H9 (cell line): ENCODE measurements at regions not wholly inside any gene's neighbourhood (a gene's known extent, or its start where the extent isn't known, plus 50 kb on each side); places are given as distances from the start of the nearest gene placed in this dataset.

ENCODE experiments used
- DNase-seq: peaks from one replicate; pipeline ENCODE4 v3.0.0-alpha.2; 2017
- H2AFZ ChIP-seq: one replicate; pipeline ENCODE4 v1.6.1; 2013; ENCODE audit warnings: mild to moderate bottlenecking, low read length, control low read depth, moderate library complexity
- H2AK5ac ChIP-seq: 2 replicates; pipeline ENCODE4 v1.6.1; 2013; ENCODE audit warnings: low read length, control low read depth, mixed read lengths; ENCODE audit not compliant: insufficient read length
- H2BK120ac ChIP-seq: one replicate; pipeline ENCODE4 v1.6.1; 2013; ENCODE audit warnings: low read depth, mild to moderate bottlenecking, low read length, control low read depth, inconsistent platforms; ENCODE audit not compliant: poor library complexity, severe bottlenecking
- H2BK12ac ChIP-seq: 2 replicates; pipeline ENCODE4 v1.6.1; 2013; ENCODE audit warnings: low read length, control low read depth, mixed read lengths, low read depth; ENCODE audit not compliant: insufficient read length
- H2BK15ac ChIP-seq: 2 replicates; pipeline ENCODE4 v1.6.1; 2013; ENCODE audit warnings: low read depth, low read length, control low read depth
- H2BK20ac ChIP-seq: one replicate; pipeline ENCODE4 v1.6.1; 2013; ENCODE audit warnings: low read depth, mild to moderate bottlenecking, low read length, control low read depth, inconsistent platforms; ENCODE audit not compliant: poor library complexity, severe bottlenecking
- H2BK5ac ChIP-seq: 2 replicates; pipeline ENCODE4 v1.6.1; 2013; ENCODE audit warnings: low read length, control low read depth, mixed read lengths; ENCODE audit not compliant: insufficient read length
- H3K14ac ChIP-seq: 2 replicates; pipeline ENCODE4 v1.6.1; 2013; ENCODE audit warnings: low read length, control low read depth; ENCODE audit not compliant: insufficient read depth
- H3K18ac ChIP-seq: 2 replicates; pipeline ENCODE4 v1.6.1; 2013; ENCODE audit warnings: low read depth, mild to moderate bottlenecking, mixed read lengths, low read length, control low read depth; ENCODE audit not compliant: insufficient read length
- H3K23ac ChIP-seq: 2 replicates; pipeline ENCODE4 v1.6.1; 2013; ENCODE audit warnings: low read length, control low read depth, mixed read lengths, low read depth; ENCODE audit not compliant: insufficient read length
- H3K23me2 ChIP-seq: 2 replicates; pipeline ENCODE4 v1.6.1; 2013; ENCODE audit warnings: low read depth, mild to moderate bottlenecking, mixed read lengths, low read length, control low read depth; ENCODE audit not compliant: insufficient read length, poor library complexity, severe bottlenecking
- H3K27ac ChIP-seq: 2 replicates; pipeline ENCODE4 v1.5.1; 2013; ENCODE audit warnings: low read length, control low read depth, mixed read lengths, low read depth; ENCODE audit not compliant: insufficient read length
- H3K27me3 ChIP-seq: 2 replicates; pipeline ENCODE4 v1.6.1; 2013; ENCODE audit warnings: low read length, control low read depth, inconsistent platforms; ENCODE audit not compliant: insufficient read depth
- H3K4ac ChIP-seq: 2 replicates; pipeline ENCODE4 v1.6.1; 2013; ENCODE audit warnings: low read depth, mild to moderate bottlenecking, control low read depth, inconsistent platforms, low read length, moderate library complexity
- H3K4me1 ChIP-seq: 2 replicates; pipeline ENCODE4 v1.6.1; 2013; ENCODE audit warnings: low read length, control low read depth, inconsistent platforms; ENCODE audit not compliant: insufficient read depth
- H3K4me2 ChIP-seq: 2 replicates; pipeline ENCODE4 v1.6.1; 2013; ENCODE audit warnings: low read length, control low read depth, mixed read lengths; ENCODE audit not compliant: insufficient read length, insufficient read depth
- H3K56ac ChIP-seq: 2 replicates; pipeline ENCODE4 v1.6.1; 2013; ENCODE audit warnings: low read depth, mild to moderate bottlenecking, mixed read lengths, low read length, control low read depth; ENCODE audit not compliant: insufficient read length
- H3K79me1 ChIP-seq: 2 replicates; pipeline ENCODE4 v1.6.1; 2013; ENCODE audit warnings: low read depth, mild to moderate bottlenecking, moderate library complexity, low read length, control low read depth, inconsistent platforms; ENCODE audit not compliant: insufficient read depth, poor library complexity, severe bottlenecking
- H3K79me2 ChIP-seq: 2 replicates; pipeline ENCODE4 v1.6.1; 2013; ENCODE audit warnings: low read length, control low read depth, inconsistent platforms; ENCODE audit not compliant: insufficient read depth
- H3K9ac ChIP-seq: 2 replicates; pipeline ENCODE4 v1.6.1; 2013; ENCODE audit warnings: low read length, control low read depth, mixed read lengths; ENCODE audit not compliant: insufficient read length; ENCODE audit errors: extremely low read depth
- H3K9me3 ChIP-seq: one replicate; pipeline ENCODE4 v1.6.1; 2013; ENCODE audit warnings: low read depth, low read length, inconsistent platforms; ENCODE audit not compliant: control insufficient read depth
- H3T11ph ChIP-seq: one replicate; pipeline ENCODE4 v1.6.1; 2013; ENCODE audit warnings: mild to moderate bottlenecking, low read length, control low read depth, inconsistent platforms
- H4K20me1 ChIP-seq: one replicate; pipeline ENCODE4 v1.6.1; 2013; ENCODE audit not compliant: control insufficient read depth, insufficient read length, insufficient read depth
- H4K5ac ChIP-seq: 2 replicates; pipeline ENCODE4 v1.6.1; 2013; ENCODE audit warnings: low read depth, mild to moderate bottlenecking, mixed read lengths, low read length, control low read depth; ENCODE audit not compliant: insufficient read length
- H4K8ac ChIP-seq: replicated peaks from 2 replicates; pipeline ENCODE4 v1.6.1; 2013; ENCODE audit warnings: low read length, control low read depth, mixed read lengths, low read depth; ENCODE audit not compliant: insufficient read length
- H4K91ac ChIP-seq: 2 replicates; pipeline ENCODE4 v1.6.1; 2013; ENCODE audit warnings: low read depth, mild to moderate bottlenecking, moderate library complexity, mixed read lengths, low read length, control low read depth; ENCODE audit not compliant: insufficient read length
- H3K27ac Mint-ChIP-seq, 3 experiments: 2 replicates in 2 of 3; 3 replicates in 1 of 3; pipeline ENCODE4 v1.8.0; 2020 to 2021; ENCODE audit warnings: mixed read lengths in 3 of 3, mild to moderate bottlenecking in 1 of 3, moderate library complexity in 1 of 3
- H3K27me3 Mint-ChIP-seq: 2 replicates; pipeline ENCODE4 v1.8.0; 2021; ENCODE audit warnings: low read depth, mild to moderate bottlenecking, moderate library complexity, mixed read lengths
- H3K36me3 Mint-ChIP-seq, 3 experiments: 2 replicates in 2 of 3; 3 replicates in 1 of 3; pipeline ENCODE4 v1.8.0; 2020 to 2021; ENCODE audit warnings: low read depth in 3 of 3, mixed read lengths in 3 of 3; ENCODE audit not compliant: insufficient read depth in 1 of 3
- H3K4me1 Mint-ChIP-seq, 2 experiments: 2 replicates each; pipeline ENCODE4 v1.8.0; 2020; ENCODE audit warnings: mixed read lengths in 2 of 2
- H3K4me3 Mint-ChIP-seq, 2 experiments: 2 replicates in 1 of 2; 3 replicates in 1 of 2; pipeline ENCODE4 v1.8.0; 2020 to 2021; ENCODE audit warnings: mild to moderate bottlenecking in 2 of 2, mixed read lengths in 2 of 2, moderate library complexity in 1 of 2
- H3K9me3 Mint-ChIP-seq, 2 experiments: 2 replicates in 1 of 2; 3 replicates in 1 of 2; pipeline ENCODE4 v1.8.0; 2020; ENCODE audit warnings: mild to moderate bottlenecking in 2 of 2, mixed read lengths in 2 of 2, moderate library complexity in 1 of 2
- CTCF ChIP-seq: fragments of 200-600 bp; sonication (generic); conservative IDR thresholded peaks from 3 replicates; pipeline ENCODE4 v1.8.0; 2021; ENCODE audit warnings: antibody characterized with exemption, mild to moderate bottlenecking
- whole genome bisulfite sequencing: extraction: QIAGEN DNeasy Blood & Tissue Kit; methylation state at CpG from one replicate; pipeline ENCODE4 v1.1.7; 2013; ENCODE audit warnings: missing lambda C conversion rate, low lambda C conversion rate, mixed read lengths; ENCODE audit not compliant: insufficient read length; ENCODE audit errors: extremely low coverage; 5-methylcytosine and 5-hydroxymethylcytosine counted together

DNA sequence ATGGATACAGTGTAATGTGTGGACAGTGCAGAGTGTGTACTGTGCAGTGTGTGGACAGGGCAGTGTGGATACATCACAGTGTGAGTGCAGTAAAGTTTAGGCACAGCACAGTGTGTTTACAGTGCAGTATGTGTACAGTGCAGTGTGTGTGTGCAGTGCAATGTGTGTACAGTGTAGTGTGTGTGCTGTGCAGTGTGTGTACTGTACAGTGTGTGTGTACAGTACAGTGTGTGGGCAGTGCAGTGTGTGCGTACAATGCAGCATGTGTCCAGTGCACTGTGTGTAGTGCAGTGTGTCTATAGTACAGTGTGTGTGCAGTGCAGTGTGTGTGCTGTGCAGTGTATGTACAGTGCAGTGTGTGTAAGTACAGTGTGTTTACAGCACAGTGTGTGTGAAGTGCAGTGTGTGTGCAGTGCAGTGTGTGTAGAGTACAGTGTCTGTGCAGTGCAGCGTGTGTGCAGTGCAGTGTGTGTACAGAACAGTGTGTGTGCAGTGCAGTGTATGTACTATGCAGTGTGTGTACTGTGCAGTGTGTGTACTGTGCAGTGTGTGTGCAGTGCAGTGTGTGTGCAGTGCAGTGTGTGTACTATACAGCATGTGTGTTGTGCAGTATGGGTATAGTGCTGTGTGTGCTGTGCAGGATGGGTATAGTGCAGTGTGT is 385.2 kb downstream of the KIF16B start:
- H3K4me3 Mint-ChIP-seq = no peak overlapping the region
- Histone ChIP-seq H3K27me3 (no peaks in the 10 kb centered on the region), H3K79me2 (no peaks in the 10 kb centered on the region)

More for the DNA sequence above, 385.2 kb downstream of the KIF16B start:
- H3K27ac ChIP-seq = no peak overlapping the region
- no peak overlapping the region for H3K14ac ChIP-seq
- Mint-ChIP-seq H3K27ac (no peak overlapping the region), H3K9me3 (peaks cover 0 to 3% of the 10 kb centered on the region in 2 experiments; a peak in 1 of 5 replicates), H3K4me1 (peaks cover 6 to 7% of the 10 kb centered on the region in 2 experiments), H3K27me3 (peaks cover 2% of the 10 kb centered on the region; the same call in 1 of the 2 replicates), H3K36me3 (no peaks in the 10 kb centered on the region; a peak in 1 of 7 replicates)
- no peak overlapping the region for H3K9ac ChIP-seq
- H3K4ac ChIP-seq = no peak overlapping the region
- no peak overlapping the region for H2BK20ac ChIP-seq
- H2AK5ac ChIP-seq = no peak overlapping the region
- H2BK5ac ChIP-seq = no peak overlapping the region
- no peak overlapping the region for H2BK120ac ChIP-seq
- no peak overlapping the region for H2AFZ ChIP-seq
- no peak for DNase-seq
- no peak overlapping the region for H3T11ph ChIP-seq
- TF ChIP-seq CTCF = no peak
- H3K9me3 ChIP-seq = peaks cover 14% of the 10 kb centered on the region
- H4K20me1 ChIP-seq = no peaks in the 10 kb centered on the region
- no peak overlapping the region for H3K56ac ChIP-seq
- no peak overlapping the region for H3K18ac ChIP-seq
- no peak overlapping the region for H3K23ac ChIP-seq
- H3K4me2 ChIP-seq = no peak overlapping the region
- H3K23me2 ChIP-seq = no peaks in the 10 kb centered on the region
- WGBS = no CpG with 5 or more reads among the region's 2 CpGs
- H2BK15ac ChIP-seq = no peak overlapping the region
- H4K5ac ChIP-seq = peak overlapping the region; percentile 7
- H4K91ac ChIP-seq = no peak overlapping the region
- H3K79me1 ChIP-seq = no peaks in the 10 kb centered on the region
- no peaks in the 10 kb centered on the region for H3K4me1 ChIP-seq
- H4K8ac ChIP-seq = peak overlapping the region; percentile 5
- H2BK12ac ChIP-seq = no peak overlapping the region
